ENCODE measurements at regions not wholly inside any gene's neighbourhood (a gene's known extent, or its start where the extent isn't known, plus 50 kb on each side); places are given as distances from the start of the nearest gene placed in this dataset.

DNA sequence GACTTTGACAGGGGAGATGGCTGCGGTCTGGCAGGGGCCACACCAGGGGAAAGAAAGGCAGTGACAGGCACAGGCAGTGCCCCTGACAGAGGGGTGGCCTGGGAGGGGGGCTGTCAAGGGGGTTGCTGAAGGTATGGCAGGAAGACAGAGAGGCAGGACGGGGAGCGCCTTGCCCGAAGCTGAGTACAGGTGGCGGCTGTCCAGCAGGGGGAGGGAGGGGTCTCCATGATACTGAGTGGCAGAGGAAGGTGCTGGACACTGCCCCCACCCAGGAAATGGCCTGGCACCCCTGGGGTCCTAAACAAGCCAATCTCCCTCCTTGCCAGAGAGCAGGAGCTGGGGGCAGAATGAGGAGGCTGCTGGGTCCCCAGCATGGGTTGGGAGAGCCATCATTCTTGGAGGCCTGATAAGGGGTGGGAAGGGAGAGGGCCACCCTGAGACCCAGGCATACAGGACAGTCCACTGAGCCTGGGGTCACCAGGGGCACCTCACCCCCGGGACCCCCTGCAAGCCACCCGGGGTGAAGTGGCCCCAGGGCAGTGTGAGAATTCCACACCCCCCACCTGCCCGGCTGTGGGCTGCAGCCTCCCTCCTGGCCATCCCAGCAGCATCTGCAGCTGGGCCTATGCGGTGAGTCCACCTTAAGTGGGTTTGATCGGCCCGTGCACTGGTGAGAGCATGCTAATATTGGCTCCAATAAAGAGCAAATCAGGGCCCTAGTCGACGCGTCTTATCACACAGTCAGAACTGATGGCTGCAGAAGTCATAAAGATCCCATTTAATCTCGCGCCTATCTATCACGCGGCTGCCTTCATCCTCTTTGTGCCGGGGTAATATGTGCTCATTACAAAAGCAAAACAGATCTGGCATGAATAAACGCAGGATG, 108.5 kb downstream of the FAM53A start:
- Mint-ChIP-seq H3K4me1 (ENCODE audit: low read depth, unreplicated experiment) (peaks cover 8% of the 10 kb centered on the region), H3K27me3 (ENCODE audit: insufficient read depth, unreplicated experiment) (no peaks in the 10 kb centered on the region)
- POLR2A ChIA-PET, result no interaction called here

DNA sequence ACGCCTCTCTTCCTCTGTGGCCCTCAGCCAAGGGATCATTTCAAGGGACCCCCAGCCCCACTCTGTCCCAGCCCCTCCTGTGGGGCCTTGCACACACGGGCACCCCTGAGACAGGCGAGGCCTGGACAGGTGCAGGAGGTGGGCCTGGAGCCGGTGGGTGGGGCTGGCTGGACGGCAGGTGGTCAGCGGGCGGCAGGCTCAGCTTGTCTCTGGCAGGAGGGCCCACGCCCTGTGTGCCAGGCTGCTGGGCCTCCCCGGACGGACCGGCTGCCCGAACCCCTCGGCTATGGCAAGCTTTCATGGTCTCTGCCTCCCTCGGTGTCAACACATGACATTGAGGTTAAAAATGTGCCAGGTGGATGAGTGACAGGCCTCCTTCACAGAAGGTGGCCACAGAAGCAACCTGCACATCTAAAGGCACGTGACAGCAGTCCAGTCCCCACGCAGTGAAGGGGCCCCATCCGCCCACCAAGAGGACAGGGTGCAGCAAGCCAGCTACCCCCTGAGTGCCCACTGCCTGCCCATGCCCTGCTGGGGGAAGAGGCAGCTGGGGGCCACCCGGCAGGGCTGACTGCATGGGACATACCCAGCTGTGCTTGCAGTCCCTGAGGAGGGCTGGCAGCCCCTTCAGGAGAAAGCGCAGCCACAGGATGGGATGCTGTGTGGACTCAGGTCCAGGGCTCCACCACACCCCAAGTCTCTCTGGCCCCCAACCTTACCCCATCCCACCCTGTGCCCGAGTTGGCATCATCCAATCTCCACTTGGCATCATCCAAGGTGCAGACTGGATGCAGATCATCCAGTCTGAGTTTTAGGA, 109.3 kb downstream of the FAM53A start:
- intact Hi-C loops (cut with micrococcal nuclease; ENCODE audit: unreplicated experiment), result no loop called here
- Mint-ChIP-seq H3K27me3 (ENCODE audit: insufficient read depth, unreplicated experiment) (no peaks in the 10 kb centered on the region), H3K4me1 (ENCODE audit: low read depth, unreplicated experiment) (peaks cover 8% of the 10 kb centered on the region), H3K27ac (ENCODE audit: unreplicated experiment) (no peak overlapping the region), H3K4me3 (ENCODE audit: unreplicated experiment) (no peak overlapping the region), H3K9me3 (ENCODE audit: unreplicated experiment) (no peaks in the 10 kb centered on the region), H3K36me3 (ENCODE audit: insufficient read depth, unreplicated experiment) (no peaks in the 10 kb centered on the region)
- no TSS peak for BruUV-seq (replicated peaks)
- TF ChIP-seq, protein P1, sequence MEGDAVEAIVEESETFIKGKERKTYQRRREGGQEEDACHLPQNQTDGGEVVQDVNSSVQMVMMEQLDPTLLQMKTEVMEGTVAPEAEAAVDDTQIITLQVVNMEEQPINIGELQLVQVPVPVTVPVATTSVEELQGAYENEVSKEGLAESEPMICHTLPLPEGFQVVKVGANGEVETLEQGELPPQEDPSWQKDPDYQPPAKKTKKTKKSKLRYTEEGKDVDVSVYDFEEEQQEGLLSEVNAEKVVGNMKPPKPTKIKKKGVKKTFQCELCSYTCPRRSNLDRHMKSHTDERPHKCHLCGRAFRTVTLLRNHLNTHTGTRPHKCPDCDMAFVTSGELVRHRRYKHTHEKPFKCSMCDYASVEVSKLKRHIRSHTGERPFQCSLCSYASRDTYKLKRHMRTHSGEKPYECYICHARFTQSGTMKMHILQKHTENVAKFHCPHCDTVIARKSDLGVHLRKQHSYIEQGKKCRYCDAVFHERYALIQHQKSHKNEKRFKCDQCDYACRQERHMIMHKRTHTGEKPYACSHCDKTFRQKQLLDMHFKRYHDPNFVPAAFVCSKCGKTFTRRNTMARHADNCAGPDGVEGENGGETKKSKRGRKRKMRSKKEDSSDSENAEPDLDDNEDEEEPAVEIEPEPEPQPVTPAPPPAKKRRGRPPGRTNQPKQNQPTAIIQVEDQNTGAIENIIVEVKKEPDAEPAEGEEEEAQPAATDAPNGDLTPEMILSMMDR (IDR thresholded peaks at IDR 0.05; ENCODE audit: insufficient read depth in 1 of 2, low read depth in 1 of 2, low read length in 1 of 2, severe bottlenecking in 1 of 2, unreplicated experiment in 1 of 2), result no peak
- H3K36me3 ChIP-seq (ENCODE audit: control insufficient read depth, insufficient read depth, low read length), result no peaks in the 10 kb centered on the region
- H3K4me1 ChIP-seq, result 0 out of 2 replicates have a peak, but pooled peaks cover 6% of the 10 kb centered on the region
- no peaks in the 10 kb centered on the region for H3K27me3 ChIP-seq (replicated peaks; ENCODE audit: control insufficient read depth, insufficient read depth, low read length)
- ChIA-PET POLR2A (no interaction called here), CTCF (no interaction called here)
- H3K9me3 ChIP-seq, result no peaks in the 10 kb centered on the region
- H3K4me3 ChIP-seq (ENCODE audit: low read depth, low read length), result no peak overlapping the region
- DNase-seq, result no peak

More for the DNA sequence above, 108.5 kb downstream of the FAM53A start:
- no peaks in the 10 kb centered on the region for H3K9me3 Mint-ChIP-seq (ENCODE audit: unreplicated experiment)
- H3K36me3 ChIP-seq (ENCODE audit: control insufficient read depth, insufficient read depth, low read length), result no peaks in the 10 kb centered on the region
- BruUV-seq (replicated peaks), result no TSS peak
- no peaks in the 10 kb centered on the region for H3K9me3 ChIP-seq
- no peak for DNase-seq
- H3K27ac Mint-ChIP-seq (ENCODE audit: unreplicated experiment), result no peak overlapping the region
- CTCF ChIA-PET, result no interaction called here
- H3K4me3 ChIP-seq (ENCODE audit: low read depth, low read length), result no peak overlapping the region
- intact Hi-C loops (cut with micrococcal nuclease; ENCODE audit: unreplicated experiment), result no loop called here
- H3K36me3 Mint-ChIP-seq (ENCODE audit: insufficient read depth, unreplicated experiment), result no peaks in the 10 kb centered on the region
- 0 out of 2 replicates have a peak, but pooled peaks cover 6% of the 10 kb centered on the region for H3K4me1 ChIP-seq
- no peaks in the 10 kb centered on the region for H3K27me3 ChIP-seq (replicated peaks; ENCODE audit: control insufficient read depth, insufficient read depth, low read length)
- no peak overlapping the region for H3K4me3 Mint-ChIP-seq (ENCODE audit: unreplicated experiment)
- TF ChIP-seq, protein P1 (IDR thresholded peaks at IDR 0.05; ENCODE audit: insufficient read depth in 1 of 2, low read depth in 1 of 2, low read length in 1 of 2, severe bottlenecking in 1 of 2, unreplicated experiment in 1 of 2), result no peak

DNA sequence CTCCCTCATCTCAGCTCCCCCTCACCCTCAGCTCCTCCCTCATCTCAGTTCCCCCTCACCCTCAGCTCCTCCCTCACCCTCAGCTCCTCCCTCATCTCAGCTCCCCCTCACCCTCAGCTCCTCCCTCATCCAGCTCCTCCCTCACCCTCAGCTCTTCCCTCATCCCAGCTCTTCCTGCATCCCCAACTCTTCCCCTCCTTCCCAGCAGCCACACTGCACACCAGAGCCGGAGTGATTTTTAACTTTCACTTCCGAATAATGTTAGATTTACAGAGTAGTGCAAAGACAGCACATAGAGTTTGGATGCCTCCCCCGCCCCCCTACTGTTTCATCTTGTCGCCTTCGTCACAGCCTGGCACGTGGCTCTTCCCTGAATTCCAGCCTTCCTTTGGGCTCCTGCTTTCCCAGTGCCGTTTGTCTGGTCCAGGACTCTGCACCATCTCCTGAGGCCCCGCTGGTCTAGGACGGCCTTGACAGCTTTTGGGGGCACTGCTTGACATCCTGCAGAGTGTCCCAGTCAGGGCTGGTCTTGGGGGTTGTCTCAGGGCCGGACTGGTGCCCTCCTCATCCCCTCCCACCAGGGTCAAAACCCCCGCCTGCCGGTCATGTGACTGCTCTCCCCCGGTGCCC, 110.2 kb downstream of the FAM53A start:
- no peak for DNase-seq
- POLR2A ChIA-PET, result no interaction called here
- intact Hi-C loops (cut with micrococcal nuclease; ENCODE audit: unreplicated experiment), result no loop called here
- no peaks in the 10 kb centered on the region for H3K9me3 ChIP-seq
- no peak overlapping the region for H3K4me3 ChIP-seq (ENCODE audit: low read depth, low read length)
- BruUV-seq (replicated peaks), result no TSS peak
- Mint-ChIP-seq H3K4me3 (ENCODE audit: unreplicated experiment) (no peak overlapping the region), H3K9me3 (ENCODE audit: unreplicated experiment) (no peaks in the 10 kb centered on the region), H3K27ac (ENCODE audit: unreplicated experiment) (no peak overlapping the region), H3K4me1 (ENCODE audit: low read depth, unreplicated experiment) (peaks cover 8% of the 10 kb centered on the region), H3K27me3 (ENCODE audit: insufficient read depth, unreplicated experiment) (no peaks in the 10 kb centered on the region), H3K36me3 (ENCODE audit: insufficient read depth, unreplicated experiment) (no peaks in the 10 kb centered on the region)
- 0 out of 2 replicates have a peak, but pooled peaks cover 3% of the 10 kb centered on the region for H3K4me1 ChIP-seq
- no peaks in the 10 kb centered on the region for H3K27me3 ChIP-seq (replicated peaks; ENCODE audit: control insufficient read depth, insufficient read depth, low read length)
- no peaks in the 10 kb centered on the region for H3K36me3 ChIP-seq (ENCODE audit: control insufficient read depth, insufficient read depth, low read length)
- TF ChIP-seq, protein P1 (IDR thresholded peaks at IDR 0.05; ENCODE audit: insufficient read depth in 1 of 2, low read depth in 1 of 2, low read length in 1 of 2, severe bottlenecking in 1 of 2, unreplicated experiment in 1 of 2), result no peak
- CTCF ChIA-PET, result interaction anchor here (0.7 kb wide), 1 partner anchor 11 kb away, joined by 3 read pairs; no protein-coding TSS in a partner anchor

All from Caco-2 (cell line).